Glutamatergic neuron (in vitro differentiated cells): ENCODE measurements at regions not wholly inside any gene's neighbourhood (a gene's known extent, or its start where the extent isn't known, plus 50 kb on each side); places are given as distances from the start of the nearest gene placed in this dataset.

Experiments used
- DNase-seq: peaks from one replicate; pipeline ENCODE4 v3.0.0; 2022
- H3K27ac Mint-ChIP-seq: one replicate; pipeline ENCODE4 v1.8.0; 2020; ENCODE audit warnings: mild to moderate bottlenecking, mixed read lengths, inconsistent platforms; ENCODE audit not compliant: unreplicated experiment
- H3K27me3 Mint-ChIP-seq: one replicate; pipeline ENCODE4 v1.8.0; 2020; ENCODE audit warnings: mild to moderate bottlenecking, moderate library complexity, mixed read lengths, inconsistent platforms; ENCODE audit not compliant: unreplicated experiment
- H3K36me3 Mint-ChIP-seq: one replicate; pipeline ENCODE4 v1.8.0; 2020; ENCODE audit warnings: mild to moderate bottlenecking, mixed read lengths, inconsistent platforms; ENCODE audit not compliant: unreplicated experiment
- H3K4me1 Mint-ChIP-seq: one replicate; pipeline ENCODE4 v1.8.0; 2020; ENCODE audit warnings: mild to moderate bottlenecking, low read depth, mixed read lengths, inconsistent platforms; ENCODE audit not compliant: unreplicated experiment
- H3K4me3 Mint-ChIP-seq: one replicate; pipeline ENCODE4 v1.8.0; 2020; ENCODE audit warnings: mild to moderate bottlenecking, mixed read lengths, inconsistent platforms; ENCODE audit not compliant: unreplicated experiment
- H3K9me3 Mint-ChIP-seq: one replicate; pipeline ENCODE4 v1.8.0; 2020; ENCODE audit warnings: mild to moderate bottlenecking, moderate library complexity, mixed read lengths, inconsistent platforms; ENCODE audit not compliant: unreplicated experiment
- TF ChIP-seq, protein P1 (sequence below): fragments of 200-600 bp; sonication (generic); IDR thresholded peaks from one replicate; pipeline ENCODE4 v1.5.0; 2021; ENCODE audit not compliant: partially characterized antibody, unreplicated experiment

DNA sequence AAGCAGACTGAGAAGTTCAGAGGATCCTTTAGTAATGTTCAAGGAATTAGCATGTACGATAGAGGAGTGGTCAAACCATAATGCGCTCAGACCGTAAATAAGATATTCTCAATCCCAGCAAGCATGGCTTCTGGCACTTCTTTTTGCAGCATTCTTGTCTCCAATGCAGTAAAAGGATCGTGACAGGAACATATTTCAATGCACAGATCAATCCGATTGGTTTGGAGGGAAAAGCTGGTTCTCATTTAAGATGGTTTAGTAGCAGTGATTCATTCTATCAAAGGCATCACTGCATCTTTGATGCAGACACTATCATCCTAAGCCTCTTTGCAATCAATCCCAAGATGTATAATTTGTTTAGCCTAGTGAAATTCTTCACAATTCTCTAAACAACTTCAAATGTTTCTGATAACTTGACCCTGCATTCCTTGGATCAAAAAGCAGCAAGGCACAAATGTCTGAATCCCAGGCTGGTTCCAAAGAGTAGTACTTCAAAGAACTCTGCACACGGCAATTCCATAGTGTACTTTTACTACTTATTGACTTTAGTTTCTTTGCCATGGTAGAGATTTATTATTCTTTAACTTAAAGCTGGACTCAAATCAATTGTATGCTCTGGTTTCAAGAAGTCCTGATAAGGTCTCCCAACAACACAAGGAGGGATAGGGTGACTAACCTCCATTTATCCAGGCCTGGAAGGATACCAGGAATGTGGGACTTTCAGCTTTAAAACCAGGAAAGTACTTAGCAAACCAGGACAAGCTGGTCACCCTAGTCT lies 96.8 kb upstream of the MDM1 start:
- Mint-ChIP-seq H3K27me3 (no peaks in the 10 kb centered on the region), H3K27ac (no peak overlapping the region), H3K9me3 (no peaks in the 10 kb centered on the region), H3K4me3 (no peak overlapping the region), H3K4me1 (no peaks in the 10 kb centered on the region), H3K36me3 (peaks cover 4% of the 10 kb centered on the region)
- no peak for DNase-seq
- TF ChIP-seq, protein P1, sequence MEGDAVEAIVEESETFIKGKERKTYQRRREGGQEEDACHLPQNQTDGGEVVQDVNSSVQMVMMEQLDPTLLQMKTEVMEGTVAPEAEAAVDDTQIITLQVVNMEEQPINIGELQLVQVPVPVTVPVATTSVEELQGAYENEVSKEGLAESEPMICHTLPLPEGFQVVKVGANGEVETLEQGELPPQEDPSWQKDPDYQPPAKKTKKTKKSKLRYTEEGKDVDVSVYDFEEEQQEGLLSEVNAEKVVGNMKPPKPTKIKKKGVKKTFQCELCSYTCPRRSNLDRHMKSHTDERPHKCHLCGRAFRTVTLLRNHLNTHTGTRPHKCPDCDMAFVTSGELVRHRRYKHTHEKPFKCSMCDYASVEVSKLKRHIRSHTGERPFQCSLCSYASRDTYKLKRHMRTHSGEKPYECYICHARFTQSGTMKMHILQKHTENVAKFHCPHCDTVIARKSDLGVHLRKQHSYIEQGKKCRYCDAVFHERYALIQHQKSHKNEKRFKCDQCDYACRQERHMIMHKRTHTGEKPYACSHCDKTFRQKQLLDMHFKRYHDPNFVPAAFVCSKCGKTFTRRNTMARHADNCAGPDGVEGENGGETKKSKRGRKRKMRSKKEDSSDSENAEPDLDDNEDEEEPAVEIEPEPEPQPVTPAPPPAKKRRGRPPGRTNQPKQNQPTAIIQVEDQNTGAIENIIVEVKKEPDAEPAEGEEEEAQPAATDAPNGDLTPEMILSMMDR = no peak

DNA sequence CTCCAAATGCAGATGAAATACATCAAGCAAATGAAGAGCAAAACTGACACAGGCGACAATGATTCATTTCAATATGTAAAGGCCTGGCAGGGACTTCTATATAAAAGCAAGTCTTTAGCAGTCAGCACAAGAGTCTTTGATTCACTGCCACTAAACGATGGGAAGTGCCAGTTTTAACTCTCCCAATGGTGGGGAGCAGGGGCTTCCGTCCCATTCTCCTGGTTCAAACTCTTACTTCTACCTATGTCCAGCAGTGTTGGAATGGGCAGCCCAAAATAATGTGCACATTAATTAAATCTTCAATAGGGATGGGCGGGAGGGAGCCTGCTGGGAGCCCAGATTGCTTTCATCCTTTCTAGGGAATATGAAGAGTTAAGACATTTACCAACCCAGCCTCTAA lies 97.5 kb upstream of the MDM1 start:
- H3K9me3 Mint-ChIP-seq = no peaks in the 10 kb centered on the region
- H3K4me1 Mint-ChIP-seq = no peaks in the 10 kb centered on the region
- H3K27me3 Mint-ChIP-seq = no peaks in the 10 kb centered on the region
- DNase-seq = no peak
- TF ChIP-seq, protein P1 = no peak
- no peak overlapping the region for H3K4me3 Mint-ChIP-seq
- H3K36me3 Mint-ChIP-seq = peaks cover 4% of the 10 kb centered on the region
- no peak overlapping the region for H3K27ac Mint-ChIP-seq

DNA sequence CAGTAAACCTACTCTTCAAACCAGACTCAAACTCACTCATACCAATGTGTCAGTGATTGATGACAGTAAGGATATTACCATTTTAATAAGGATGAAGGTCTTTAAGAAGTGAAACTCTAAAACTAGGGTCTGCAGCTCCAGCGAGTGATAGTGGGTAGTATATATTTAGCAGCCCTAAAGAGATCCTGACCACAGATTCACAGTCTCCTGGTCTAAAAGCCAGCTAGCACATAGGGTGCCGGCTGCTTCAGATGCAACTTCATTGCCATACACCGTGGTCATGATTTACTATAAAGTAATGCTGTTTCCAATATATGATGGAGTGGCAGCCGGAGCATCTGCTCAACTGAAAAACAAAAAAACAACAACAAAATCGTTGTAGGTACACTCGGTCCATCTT lies 99.6 kb upstream of the MDM1 start:
- DNase-seq = no peak
- H3K36me3 Mint-ChIP-seq = peaks cover 6% of the 10 kb centered on the region
- no peaks in the 10 kb centered on the region for H3K9me3 Mint-ChIP-seq
- no peaks in the 10 kb centered on the region for H3K4me1 Mint-ChIP-seq
- no peaks in the 10 kb centered on the region for H3K27me3 Mint-ChIP-seq
- no peak overlapping the region for H3K27ac Mint-ChIP-seq
- H3K4me3 Mint-ChIP-seq = no peak overlapping the region
- TF ChIP-seq, protein P1 = no peak

DNA sequence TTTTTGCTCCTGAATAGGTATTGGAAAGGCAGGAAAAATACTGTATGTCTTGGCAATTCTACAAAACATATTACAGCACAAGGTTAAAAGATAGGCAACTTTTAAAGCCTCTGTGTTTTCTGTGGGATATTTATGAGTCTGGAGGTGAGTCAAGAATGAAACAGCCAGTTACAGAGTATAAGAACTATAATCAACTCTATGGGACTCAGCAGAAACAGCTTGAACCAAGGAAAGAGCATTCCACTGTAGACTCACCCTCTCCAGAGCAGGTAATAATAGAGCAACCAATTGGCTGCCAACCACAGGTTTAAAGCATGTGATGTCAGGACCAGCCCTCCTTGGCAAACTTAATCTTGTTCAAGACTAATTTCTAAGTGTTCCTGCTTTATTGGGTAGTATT lies 100.5 kb upstream of the MDM1 start:
- no peak for DNase-seq
- Mint-ChIP-seq H3K4me3 (no peak overlapping the region), H3K27ac (no peak overlapping the region), H3K4me1 (no peaks in the 10 kb centered on the region), H3K9me3 (peaks cover 3% of the 10 kb centered on the region), H3K36me3 (peaks cover 6% of the 10 kb centered on the region), H3K27me3 (no peaks in the 10 kb centered on the region)
- TF ChIP-seq, protein P1 = no peak
